AG04449 (cell line): ENCODE measurements at regions not wholly inside any gene's neighbourhood (a gene's known extent, or its start where the extent isn't known, plus 50 kb on each side); places are given as distances from the start of the nearest gene placed in this dataset.

Experiments
- CTCF ChIA-PET: fragments of 350-600 bp; formaldehyde crosslinking; extraction: SDS; loops from one replicate; lab custom pipeline; 2021; ENCODE audit warnings: antibody characterized with exemption; lab: Yijun Ruan, JAX
- POLR2A ChIA-PET: fragments of 400-600, 350-600 bp; formaldehyde crosslinking; extraction: SDS; loops from one replicate; lab custom pipeline; 2020; ENCODE audit warnings: antibody characterized with exemption, inconsistent platforms; lab: Yijun Ruan, JAX
- DNase-seq: peaks from one replicate; pipeline ENCODE4 v3.0.0-alpha.2; 2010; ENCODE audit warnings: low read depth, low spot score
- H3K4me3 ChIP-seq: 2 replicates; pipeline ENCODE4 v1.5.1; 2011; ENCODE audit warnings: low read depth, mild to moderate bottlenecking, control low read depth, low read length
- CTCF ChIP-seq: IDR thresholded peaks from one replicate; pipeline ENCODE4 v1.5.1; 2011; ENCODE audit warnings: mild to moderate bottlenecking, moderate library complexity, low read length, control low read depth, inconsistent platforms; ENCODE audit not compliant: insufficient read depth; ENCODE audit errors: missing control alignments

DNA sequence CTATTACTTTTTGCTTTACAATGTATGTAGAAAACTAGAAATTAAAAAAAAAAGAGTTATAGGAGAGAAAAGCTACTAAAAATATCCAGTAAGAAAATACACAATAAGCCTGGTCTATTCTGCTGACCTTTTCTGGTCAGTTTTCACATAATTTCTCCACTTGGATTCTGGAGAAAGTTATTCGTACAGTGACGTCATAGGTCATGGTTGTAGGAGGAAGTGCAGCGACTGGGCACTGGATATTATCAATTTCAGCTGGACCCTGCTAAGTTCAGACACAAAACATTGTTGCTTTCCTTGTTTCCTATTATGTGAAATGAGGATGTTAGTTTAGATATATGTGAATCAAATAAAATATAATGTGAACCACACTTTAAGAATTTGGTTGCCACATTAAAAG is 201.2 kb downstream of the MTRR start:
- CTCF ChIA-PET, result no interaction called here
- POLR2A ChIA-PET, result no interaction called here

GRCh38 chr5:8079056-8079455 is 210.1 kb downstream of the MTRR start:
- no peak for DNase-seq

More for the DNA sequence above, 201.2 kb downstream of the MTRR start:
- no peak overlapping the region for H3K4me3 ChIP-seq
- no peak for TF ChIP-seq CTCF
- DNase-seq, result no peak

GRCh38 chr5:8081179-8081578 is 212.2 kb downstream of the MTRR start:
- CTCF ChIA-PET, result no interaction called here
- no peak overlapping the region for H3K4me3 ChIP-seq
- TF ChIP-seq CTCF, result no peak
- POLR2A ChIA-PET, result no interaction called here
- no peak for DNase-seq

More at GRCh38 chr5:8079056-8079455, 210.1 kb downstream of the MTRR start:
- ChIA-PET CTCF (no interaction called here), POLR2A (no interaction called here)
- no peak overlapping the region for H3K4me3 ChIP-seq
- no peak for TF ChIP-seq CTCF

- H3K4me3 ChIP-seq, result no peak overlapping the region
- TF ChIP-seq CTCF, result no peak
- POLR2A ChIA-PET, result no interaction called here
- CTCF ChIA-PET, result no interaction called here
- DNase-seq, result no peak
These were observed 224.7 kb downstream of the MTRR start for GRCh38 chr5:8093669-8094068.

- H3K4me3 ChIP-seq, result no peak overlapping the region
- TF ChIP-seq CTCF, result no peak
- POLR2A ChIA-PET, result no interaction called here
- no peak for DNase-seq
- CTCF ChIA-PET, result no interaction called here
These were observed 225.4 kb downstream of the MTRR start for GRCh38 chr5:8094304-8094703.

DNA sequence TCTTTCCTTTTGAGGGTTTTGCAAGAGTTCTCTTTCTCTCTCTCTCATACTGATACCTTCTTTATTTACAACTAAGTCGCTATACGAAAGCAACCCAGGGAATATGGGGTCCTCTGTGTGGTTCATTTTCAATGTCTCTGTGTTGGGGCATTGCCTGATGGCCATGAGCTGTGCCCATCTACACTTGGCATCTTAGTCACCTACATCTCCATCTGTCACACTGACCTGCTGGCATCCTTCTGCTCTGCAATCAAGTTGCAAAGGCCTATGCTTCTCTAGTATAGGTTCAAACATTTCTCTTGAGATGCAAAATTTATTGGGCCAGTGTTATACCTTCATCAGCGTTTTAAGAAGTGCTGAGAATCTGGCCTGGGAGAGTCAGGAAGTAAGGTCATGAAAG is 228.2 kb downstream of the MTRR start:
- ChIA-PET POLR2A (no interaction called here), CTCF (no interaction called here)
- H3K4me3 ChIP-seq, result no peak overlapping the region
- DNase-seq, result no peak
- no peak for TF ChIP-seq CTCF
